GM23338 (cell line): ENCODE measurements at regions not wholly inside any gene's neighbourhood (a gene's known extent, or its start where the extent isn't known, plus 50 kb on each side); places are given as distances from the start of the nearest gene placed in this dataset.

ENCODE experiments used
- ATAC-seq: fragments of 200-7000 bp; cut with Tn5 transposase; 3 replicates; pipeline ENCODE4 v1.9.1; 2020
- DNase-seq: peaks from one replicate; pipeline ENCODE4 v3.0.0-alpha.2; 2015; ENCODE audit warnings: low spot score
- H2AFZ ChIP-seq: fragments of 200-600 bp; sonication (generic); 2 replicates; pipeline ENCODE4 v1.8.0; 2016; ENCODE audit warnings: antibody characterized with exemption, mild to moderate bottlenecking, moderate library complexity
- H3F3A ChIP-seq: fragments of 200-600 bp; sonication (generic); replicated peaks from 2 replicates; pipeline ENCODE4 v1.8.0; 2017; ENCODE audit warnings: antibody characterized with exemption, mixed run types, low read depth
- H3K27ac ChIP-seq: fragments of 200-600 bp; sonication (generic); 2 replicates; pipeline ENCODE4 v1.6.1; 2016; ENCODE audit warnings: low read depth
- H3K27me3 ChIP-seq: fragments of 200-600 bp; sonication (generic); 2 replicates; pipeline ENCODE4 v1.8.0; 2016; ENCODE audit warnings: mild to moderate bottlenecking, mixed run types, moderate library complexity; ENCODE audit not compliant: insufficient read depth
- H3K36me3 ChIP-seq: fragments of 200-600 bp; sonication (generic); 2 replicates; pipeline ENCODE4 v1.8.0; 2016; ENCODE audit warnings: mild to moderate bottlenecking; ENCODE audit not compliant: insufficient read depth
- H3K4me1 ChIP-seq: fragments of 200-600 bp; sonication (generic); 2 replicates; pipeline ENCODE4 v1.8.0; 2016; ENCODE audit warnings: mild to moderate bottlenecking, moderate library complexity; ENCODE audit not compliant: insufficient read depth
- H3K4me2 ChIP-seq: fragments of 200-600 bp; sonication (generic); 2 replicates; pipeline ENCODE4 v1.7.1; 2017; ENCODE audit warnings: mixed run types
- H3K4me3 ChIP-seq: fragments of 200-600 bp; sonication (generic); 2 replicates; pipeline ENCODE4 v1.6.1; 2016; ENCODE audit warnings: mixed run types
- H3K79me2 ChIP-seq: fragments of 200-600 bp; sonication (generic); replicated peaks from 2 replicates; pipeline ENCODE4 v1.8.0; 2017; ENCODE audit warnings: mild to moderate bottlenecking; ENCODE audit not compliant: insufficient read depth
- H3K9me2 ChIP-seq: fragments of 200-600 bp; sonication (generic); 2 replicates; pipeline ENCODE4 v1.8.0; 2017; ENCODE audit not compliant: insufficient read depth
- H4K20me1 ChIP-seq: fragments of 200-600 bp; sonication (generic); replicated peaks from 2 replicates; pipeline ENCODE4 v1.8.0; 2017; ENCODE audit warnings: mild to moderate bottlenecking; ENCODE audit not compliant: insufficient read depth
- H3K27ac Mint-ChIP-seq: 2 replicates; pipeline ENCODE4 v1.8.0; 2020; ENCODE audit warnings: inconsistent platforms, mild to moderate bottlenecking, moderate library complexity, mixed read lengths
- H3K27me3 Mint-ChIP-seq: 3 replicates; pipeline ENCODE4 v1.8.0; 2022; ENCODE audit warnings: low read depth, mild to moderate bottlenecking, moderate library complexity, mixed read lengths, inconsistent platforms; ENCODE audit not compliant: insufficient read depth, poor library complexity
- H3K36me3 Mint-ChIP-seq: 3 replicates; pipeline ENCODE4 v1.8.0; 2021; ENCODE audit warnings: low read depth, mild to moderate bottlenecking, inconsistent platforms, moderate library complexity, mixed read lengths
- H3K4me1 Mint-ChIP-seq: 3 replicates; pipeline ENCODE4 v1.8.0; 2020; ENCODE audit warnings: mild to moderate bottlenecking, inconsistent platforms, mixed read lengths
- H3K4me3 Mint-ChIP-seq: 3 replicates; pipeline ENCODE4 v1.8.0; 2021; ENCODE audit warnings: moderate library complexity, mild to moderate bottlenecking, inconsistent platforms, mixed read lengths
- H3K9me3 Mint-ChIP-seq: 3 replicates; pipeline ENCODE4 v1.8.0; 2020; ENCODE audit warnings: moderate library complexity, mild to moderate bottlenecking, inconsistent platforms, mixed read lengths
- CREB1 ChIP-seq: fragments of 250-450 bp; sonication (Bioruptor Pico); IDR thresholded peaks from 2 replicates; pipeline ENCODE4 v1.5.0; 2020; ENCODE audit warnings: low read depth, mild to moderate bottlenecking, moderate library complexity
- CTCF ChIP-seq, 2 experiments: fragments of 200-600 bp in 1 of 2; sonication (generic) in 1 of 2; conservative IDR thresholded peaks; 2 replicates each; pipeline versions ENCODE4 v1.5.1 to v1.6.1; 2016 to 2017; ENCODE audit warnings: antibody characterized with exemption in 2 of 2, low read depth in 2 of 2, mild to moderate bottlenecking in 2 of 2, moderate library complexity in 1 of 2
- EZH2 ChIP-seq: fragments of 200-600 bp; sonication (generic); IDR thresholded peaks from one replicate; pipeline ENCODE4 v1.8.0; 2017; ENCODE audit warnings: antibody characterized with exemption, mild to moderate bottlenecking, low read depth; ENCODE audit not compliant: unreplicated experiment
- EZH2phosphoT487 ChIP-seq: fragments of 200-600 bp; sonication (generic); IDR thresholded peaks from one replicate; pipeline ENCODE4 v1.8.1; 2018; ENCODE audit warnings: antibody characterized with exemption; ENCODE audit not compliant: unreplicated experiment
- JUNB ChIP-seq: IDR thresholded peaks from one replicate; pipeline ENCODE4 v1.6.1; 2016; ENCODE audit warnings: antibody characterized with exemption; ENCODE audit not compliant: unreplicated experiment
- NANOG ChIP-seq: IDR thresholded peaks from 2 replicates; pipeline ENCODE4 v1.6.1; 2016; ENCODE audit warnings: antibody characterized with exemption, borderline replicate concordance
- POLR2AphosphoS5 ChIP-seq: IDR thresholded peaks from 2 replicates; pipeline ENCODE4 v1.6.1; 2016; ENCODE audit warnings: antibody characterized with exemption, low read depth
- STAT1 ChIP-seq: IDR thresholded peaks from one replicate; pipeline ENCODE4 v1.6.1; 2016; ENCODE audit warnings: antibody characterized with exemption; ENCODE audit not compliant: unreplicated experiment
- ZNF114 ChIP-seq: fragments of 250-450 bp; sonication (Bioruptor Pico); IDR thresholded peaks from 2 replicates; pipeline ENCODE4 v1.5.0; 2020; ENCODE audit warnings: mild to moderate bottlenecking, moderate library complexity
- ZNF331 ChIP-seq: fragments of 250-450 bp; sonication (Bioruptor Pico); IDR thresholded peaks from 2 replicates; pipeline ENCODE4 v1.5.0; 2020; ENCODE audit warnings: low read depth, mild to moderate bottlenecking, moderate library complexity
- TF ChIP-seq, protein P1 (sequence below): fragments of 250-450 bp; sonication (Bioruptor Pico); IDR thresholded peaks from 2 replicates; pipeline ENCODE4 v1.5.0; 2020; ENCODE audit warnings: mild to moderate bottlenecking, moderate library complexity
- TF ChIP-seq, protein P2 (sequence below): IDR thresholded peaks from one replicate; pipeline ENCODE4 v1.6.1; 2018; ENCODE audit warnings: antibody characterized with exemption; ENCODE audit not compliant: unreplicated experiment
- TF ChIP-seq, protein P3 (sequence below): IDR thresholded peaks from 2 replicates; pipeline ENCODE4 v1.6.1; 2016; ENCODE audit warnings: antibody characterized with exemption

DNA sequence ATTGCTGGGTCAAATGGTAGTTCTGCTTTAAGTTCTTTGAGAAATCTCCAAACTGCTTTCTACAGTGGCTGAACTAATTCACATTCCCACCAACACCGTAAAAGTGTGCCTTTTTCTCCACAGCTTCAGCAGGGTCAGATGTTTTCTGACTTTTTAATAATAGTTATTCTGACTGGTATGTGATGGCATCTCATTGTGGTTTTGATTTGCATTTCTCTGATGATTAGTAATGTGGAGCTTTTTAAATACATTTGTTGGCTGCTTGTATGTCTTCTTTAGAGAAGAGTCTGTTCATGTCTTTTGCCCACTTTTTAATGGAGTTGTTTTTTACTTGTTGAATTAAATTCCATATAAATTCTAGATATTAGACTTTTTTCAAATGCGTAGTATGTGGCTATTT, 257.5 kb upstream of the ANKRD50 start:
- Histone ChIP-seq H3K27me3 (no peaks in the 10 kb centered on the region), H4K20me1 (no peaks in the 10 kb centered on the region), H3K79me2 (no peaks in the 10 kb centered on the region), H2AFZ (no peak overlapping the region), H3K9me2 (no peaks in the 10 kb centered on the region), H3K4me3 (no peak overlapping the region), H3F3A (no peaks in the 10 kb centered on the region), H3K4me1 (no peaks in the 10 kb centered on the region), H3K36me3 (no peaks in the 10 kb centered on the region), H3K4me2 (no peak overlapping the region), H3K27ac (no peak overlapping the region)
- H3K27ac Mint-ChIP-seq, result no peak overlapping the region
- ATAC-seq (no peak), DNase-seq (no peak)
- no peaks in the 10 kb centered on the region for H3K36me3 Mint-ChIP-seq
- no peaks in the 10 kb centered on the region for H3K27me3 Mint-ChIP-seq
- no peaks in the 10 kb centered on the region for H3K4me1 Mint-ChIP-seq
- no peak overlapping the region for H3K4me3 Mint-ChIP-seq
- no peak for TF ChIP-seq NANOG
- no peak for TF ChIP-seq ZNF114 (CRISPR knock-in tag)
- TF ChIP-seq, protein P1, sequence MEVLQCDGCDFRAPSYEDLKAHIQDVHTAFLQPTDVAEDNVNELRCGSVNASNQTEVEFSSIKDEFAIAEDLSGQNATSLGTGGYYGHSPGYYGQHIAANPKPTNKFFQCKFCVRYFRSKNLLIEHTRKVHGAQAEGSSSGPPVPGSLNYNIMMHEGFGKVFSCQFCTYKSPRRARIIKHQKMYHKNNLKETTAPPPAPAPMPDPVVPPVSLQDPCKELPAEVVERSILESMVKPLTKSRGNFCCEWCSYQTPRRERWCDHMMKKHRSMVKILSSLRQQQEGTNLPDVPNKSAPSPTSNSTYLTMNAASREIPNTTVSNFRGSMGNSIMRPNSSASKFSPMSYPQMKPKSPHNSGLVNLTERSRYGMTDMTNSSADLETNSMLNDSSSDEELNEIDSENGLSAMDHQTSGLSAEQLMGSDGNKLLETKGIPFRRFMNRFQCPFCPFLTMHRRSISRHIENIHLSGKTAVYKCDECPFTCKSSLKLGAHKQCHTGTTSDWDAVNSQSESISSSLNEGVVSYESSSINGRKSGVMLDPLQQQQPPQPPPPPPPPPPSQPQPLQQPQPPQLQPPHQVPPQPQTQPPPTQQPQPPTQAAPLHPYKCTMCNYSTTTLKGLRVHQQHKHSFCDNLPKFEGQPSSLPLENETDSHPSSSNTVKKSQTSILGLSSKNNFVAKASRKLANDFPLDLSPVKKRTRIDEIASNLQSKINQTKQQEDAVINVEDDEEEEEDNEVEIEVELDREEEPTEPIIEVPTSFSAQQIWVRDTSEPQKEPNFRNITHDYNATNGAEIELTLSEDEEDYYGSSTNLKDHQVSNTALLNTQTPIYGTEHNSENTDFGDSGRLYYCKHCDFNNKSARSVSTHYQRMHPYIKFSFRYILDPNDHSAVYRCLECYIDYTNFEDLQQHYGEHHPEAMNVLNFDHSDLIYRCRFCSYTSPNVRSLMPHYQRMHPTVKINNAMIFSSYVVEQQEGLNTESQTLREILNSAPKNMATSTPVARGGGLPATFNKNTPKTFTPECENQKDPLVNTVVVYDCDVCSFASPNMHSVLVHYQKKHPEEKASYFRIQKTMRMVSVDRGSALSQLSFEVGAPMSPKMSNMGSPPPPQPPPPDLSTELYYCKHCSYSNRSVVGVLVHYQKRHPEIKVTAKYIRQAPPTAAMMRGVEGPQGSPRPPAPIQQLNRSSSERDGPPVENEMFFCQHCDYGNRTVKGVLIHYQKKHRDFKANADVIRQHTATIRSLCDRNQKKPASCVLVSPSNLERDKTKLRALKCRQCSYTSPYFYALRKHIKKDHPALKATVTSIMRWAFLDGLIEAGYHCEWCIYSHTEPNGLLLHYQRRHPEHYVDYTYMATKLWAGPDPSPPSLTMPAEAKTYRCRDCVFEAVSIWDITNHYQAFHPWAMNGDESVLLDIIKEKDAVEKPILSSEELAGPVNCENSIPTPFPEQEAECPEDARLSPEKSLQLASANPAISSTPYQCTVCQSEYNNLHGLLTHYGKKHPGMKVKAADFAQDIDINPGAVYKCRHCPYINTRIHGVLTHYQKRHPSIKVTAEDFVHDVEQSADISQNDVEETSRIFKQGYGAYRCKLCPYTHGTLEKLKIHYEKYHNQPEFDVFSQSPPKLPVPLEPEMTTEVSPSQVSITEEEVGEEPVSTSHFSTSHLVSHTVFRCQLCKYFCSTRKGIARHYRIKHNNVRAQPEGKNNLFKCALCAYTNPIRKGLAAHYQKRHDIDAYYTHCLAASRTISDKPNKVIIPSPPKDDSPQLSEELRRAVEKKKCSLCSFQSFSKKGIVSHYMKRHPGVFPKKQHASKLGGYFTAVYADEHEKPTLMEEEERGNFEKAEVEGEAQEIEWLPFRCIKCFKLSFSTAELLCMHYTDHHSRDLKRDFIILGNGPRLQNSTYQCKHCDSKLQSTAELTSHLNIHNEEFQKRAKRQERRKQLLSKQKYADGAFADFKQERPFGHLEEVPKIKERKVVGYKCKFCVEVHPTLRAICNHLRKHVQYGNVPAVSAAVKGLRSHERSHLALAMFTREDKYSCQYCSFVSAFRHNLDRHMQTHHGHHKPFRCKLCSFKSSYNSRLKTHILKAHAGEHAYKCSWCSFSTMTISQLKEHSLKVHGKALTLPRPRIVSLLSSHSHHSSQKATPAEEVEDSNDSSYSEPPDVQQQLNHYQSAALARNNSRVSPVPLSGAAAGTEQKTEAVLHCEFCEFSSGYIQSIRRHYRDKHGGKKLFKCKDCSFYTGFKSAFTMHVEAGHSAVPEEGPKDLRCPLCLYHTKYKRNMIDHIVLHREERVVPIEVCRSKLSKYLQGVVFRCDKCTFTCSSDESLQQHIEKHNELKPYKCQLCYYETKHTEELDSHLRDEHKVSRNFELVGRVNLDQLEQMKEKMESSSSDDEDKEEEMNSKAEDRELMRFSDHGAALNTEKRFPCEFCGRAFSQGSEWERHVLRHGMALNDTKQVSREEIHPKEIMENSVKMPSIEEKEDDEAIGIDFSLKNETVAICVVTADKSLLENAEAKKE (CRISPR knock-in tag), result no peak
- no peak for TF ChIP-seq CREB1 (CRISPR knock-in tag)
- TF ChIP-seq ZNF331 (CRISPR knock-in tag), result no peak
- TF ChIP-seq EZH2phosphoT487, result no peak
- TF ChIP-seq EZH2, result no peak
- TF ChIP-seq CTCF (conservative IDR thresholded peaks at IDR 0.05; ENCODE audit: low read depth in 2 of 2), result no peak
- TF ChIP-seq, protein P2, sequence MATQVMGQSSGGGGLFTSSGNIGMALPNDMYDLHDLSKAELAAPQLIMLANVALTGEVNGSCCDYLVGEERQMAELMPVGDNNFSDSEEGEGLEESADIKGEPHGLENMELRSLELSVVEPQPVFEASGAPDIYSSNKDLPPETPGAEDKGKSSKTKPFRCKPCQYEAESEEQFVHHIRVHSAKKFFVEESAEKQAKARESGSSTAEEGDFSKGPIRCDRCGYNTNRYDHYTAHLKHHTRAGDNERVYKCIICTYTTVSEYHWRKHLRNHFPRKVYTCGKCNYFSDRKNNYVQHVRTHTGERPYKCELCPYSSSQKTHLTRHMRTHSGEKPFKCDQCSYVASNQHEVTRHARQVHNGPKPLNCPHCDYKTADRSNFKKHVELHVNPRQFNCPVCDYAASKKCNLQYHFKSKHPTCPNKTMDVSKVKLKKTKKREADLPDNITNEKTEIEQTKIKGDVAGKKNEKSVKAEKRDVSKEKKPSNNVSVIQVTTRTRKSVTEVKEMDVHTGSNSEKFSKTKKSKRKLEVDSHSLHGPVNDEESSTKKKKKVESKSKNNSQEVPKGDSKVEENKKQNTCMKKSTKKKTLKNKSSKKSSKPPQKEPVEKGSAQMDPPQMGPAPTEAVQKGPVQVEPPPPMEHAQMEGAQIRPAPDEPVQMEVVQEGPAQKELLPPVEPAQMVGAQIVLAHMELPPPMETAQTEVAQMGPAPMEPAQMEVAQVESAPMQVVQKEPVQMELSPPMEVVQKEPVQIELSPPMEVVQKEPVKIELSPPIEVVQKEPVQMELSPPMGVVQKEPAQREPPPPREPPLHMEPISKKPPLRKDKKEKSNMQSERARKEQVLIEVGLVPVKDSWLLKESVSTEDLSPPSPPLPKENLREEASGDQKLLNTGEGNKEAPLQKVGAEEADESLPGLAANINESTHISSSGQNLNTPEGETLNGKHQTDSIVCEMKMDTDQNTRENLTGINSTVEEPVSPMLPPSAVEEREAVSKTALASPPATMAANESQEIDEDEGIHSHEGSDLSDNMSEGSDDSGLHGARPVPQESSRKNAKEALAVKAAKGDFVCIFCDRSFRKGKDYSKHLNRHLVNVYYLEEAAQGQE, result no peak
- TF ChIP-seq STAT1, result no peak
- TF ChIP-seq POLR2AphosphoS5, result no peak
- TF ChIP-seq, protein P3, sequence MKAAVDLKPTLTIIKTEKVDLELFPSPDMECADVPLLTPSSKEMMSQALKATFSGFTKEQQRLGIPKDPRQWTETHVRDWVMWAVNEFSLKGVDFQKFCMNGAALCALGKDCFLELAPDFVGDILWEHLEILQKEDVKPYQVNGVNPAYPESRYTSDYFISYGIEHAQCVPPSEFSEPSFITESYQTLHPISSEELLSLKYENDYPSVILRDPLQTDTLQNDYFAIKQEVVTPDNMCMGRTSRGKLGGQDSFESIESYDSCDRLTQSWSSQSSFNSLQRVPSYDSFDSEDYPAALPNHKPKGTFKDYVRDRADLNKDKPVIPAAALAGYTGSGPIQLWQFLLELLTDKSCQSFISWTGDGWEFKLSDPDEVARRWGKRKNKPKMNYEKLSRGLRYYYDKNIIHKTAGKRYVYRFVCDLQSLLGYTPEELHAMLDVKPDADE, result no peak
- no peak for TF ChIP-seq JUNB
- no peaks in the 10 kb centered on the region for H3K9me3 Mint-ChIP-seq
